Activated T-cell treated with anti-CD3 and anti-CD28 coated beads, Interleukin-2, amount 50 U/mL, for 48 hours (primary cell): ENCODE measurements at regions not wholly inside any gene's neighbourhood (a gene's known extent, or its start where the extent isn't known, plus 50 kb on each side); places are given as distances from the start of the nearest gene placed in this dataset.

ENCODE experiments used
- DNase-seq, 2 experiments: peaks; one replicate each; pipeline ENCODE4 v3.0.0-alpha.2; 2020

DNA sequence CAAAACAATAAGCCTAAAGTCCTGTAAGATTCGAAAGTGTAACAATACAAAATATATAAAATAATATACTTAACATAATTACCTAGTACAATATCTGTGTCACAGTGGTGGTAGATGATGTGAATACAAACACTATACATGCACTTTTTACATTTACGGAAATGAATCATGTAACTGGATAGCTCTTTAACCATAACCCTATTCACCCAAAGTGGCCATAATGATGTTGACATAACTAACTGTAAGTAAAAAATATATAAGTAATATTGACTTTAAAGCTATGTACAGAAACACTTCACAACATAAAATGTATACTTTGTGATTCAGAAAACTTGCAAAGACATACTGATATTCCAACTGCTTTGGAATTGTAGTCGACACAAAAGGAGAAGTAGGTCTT is 616.9 kb upstream of the SLC8A1 start:
- DNase-seq: no peak

DNA sequence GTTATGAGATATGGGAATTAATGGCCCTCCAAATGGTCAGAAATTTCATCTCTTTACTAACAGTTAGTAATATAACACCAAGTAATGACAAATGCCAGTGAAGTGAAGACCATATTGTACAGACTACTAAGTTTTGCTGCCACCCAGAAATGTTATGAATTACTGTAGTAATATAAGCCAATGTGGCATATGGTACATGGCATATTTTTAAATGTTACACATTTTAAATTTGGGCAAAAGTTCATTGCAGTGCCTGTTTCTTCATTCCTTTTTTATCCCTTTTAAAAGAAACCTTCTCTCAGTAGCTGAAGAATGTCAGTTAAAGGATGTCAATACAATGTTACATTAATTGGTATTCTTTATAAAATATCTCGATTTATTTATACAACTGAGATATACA is 626.5 kb upstream of the SLC8A1 start:
- DNase-seq: no peak

DNA sequence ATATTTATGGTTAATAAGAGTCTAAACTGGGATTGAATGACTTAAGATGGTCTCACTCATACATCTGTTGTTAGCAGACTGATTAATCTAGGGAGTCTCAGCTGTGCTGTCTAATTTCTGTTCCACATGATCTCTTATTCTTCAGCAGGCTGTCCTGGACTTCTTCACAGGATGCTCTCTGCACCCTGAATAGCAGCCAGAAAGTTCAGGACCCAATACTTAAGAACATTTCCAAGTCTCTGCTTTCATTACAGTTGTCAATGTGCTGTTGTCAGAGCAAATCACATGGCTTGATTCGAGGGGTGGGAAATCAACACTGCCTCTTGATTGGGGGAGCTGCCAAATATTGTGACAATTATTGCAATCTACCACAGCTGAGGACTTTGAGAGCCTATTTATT is 627.1 kb upstream of the SLC8A1 start:
- DNase-seq: no peak

DNA sequence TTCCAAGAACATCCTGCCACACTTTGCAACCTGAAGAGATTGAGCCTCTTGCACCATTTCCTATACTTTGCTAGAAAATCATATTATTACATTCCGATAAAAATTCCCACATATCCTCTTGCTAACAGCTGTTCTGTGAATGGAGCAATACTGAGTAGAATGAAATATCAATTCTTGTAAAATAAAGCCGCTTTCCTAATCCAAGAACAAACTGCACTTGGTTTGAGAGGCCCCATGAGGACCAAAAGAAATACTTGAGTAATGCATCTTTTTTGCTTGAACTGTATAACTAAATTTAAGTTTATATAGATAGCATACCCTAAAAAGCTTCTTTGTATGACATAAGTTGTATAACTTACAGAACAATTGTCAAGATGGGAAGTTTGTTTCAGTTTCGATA is 632.4 kb upstream of the SLC8A1 start:
- DNase-seq: no peak

DNA sequence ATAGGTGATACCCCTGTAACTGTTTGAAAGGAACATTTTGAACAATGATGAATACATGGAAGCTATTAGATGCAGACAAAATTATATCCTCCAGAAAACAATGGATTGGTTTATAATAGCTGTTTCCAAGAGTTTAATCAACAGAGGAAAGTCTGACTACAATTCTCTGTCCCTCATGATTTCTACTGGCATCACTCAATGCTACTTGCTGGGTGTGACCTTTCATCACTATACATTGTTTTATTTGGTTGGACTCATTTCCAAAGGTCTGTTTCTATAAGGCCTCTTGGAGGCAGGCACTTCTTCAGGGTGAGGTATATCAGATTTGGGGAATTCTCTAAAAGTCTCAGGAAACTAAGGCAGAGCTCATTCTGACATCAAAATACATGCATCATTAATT is 636.1 kb upstream of the SLC8A1 start:
- DNase-seq: no peak

DNA sequence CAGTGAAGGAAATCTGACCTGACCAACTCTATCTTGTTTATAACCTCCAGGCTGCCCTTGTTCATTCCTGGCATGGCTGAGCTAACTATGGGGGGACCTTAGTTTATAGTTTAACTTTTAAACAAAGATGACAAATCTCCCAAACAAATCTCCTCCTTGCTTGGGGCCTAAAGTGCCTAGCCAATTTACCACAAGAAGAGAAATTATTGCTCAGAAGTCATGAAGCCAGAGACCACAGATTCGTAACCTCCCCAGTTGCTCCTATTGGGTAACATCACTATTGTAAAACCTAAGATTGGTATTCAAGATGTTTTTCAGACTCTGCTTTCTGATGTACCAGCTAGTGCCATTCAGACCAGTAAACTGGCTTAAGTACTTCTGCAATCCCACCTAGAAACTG is 649.4 kb upstream of the SLC8A1 start:
- DNase-seq: no peak

DNA sequence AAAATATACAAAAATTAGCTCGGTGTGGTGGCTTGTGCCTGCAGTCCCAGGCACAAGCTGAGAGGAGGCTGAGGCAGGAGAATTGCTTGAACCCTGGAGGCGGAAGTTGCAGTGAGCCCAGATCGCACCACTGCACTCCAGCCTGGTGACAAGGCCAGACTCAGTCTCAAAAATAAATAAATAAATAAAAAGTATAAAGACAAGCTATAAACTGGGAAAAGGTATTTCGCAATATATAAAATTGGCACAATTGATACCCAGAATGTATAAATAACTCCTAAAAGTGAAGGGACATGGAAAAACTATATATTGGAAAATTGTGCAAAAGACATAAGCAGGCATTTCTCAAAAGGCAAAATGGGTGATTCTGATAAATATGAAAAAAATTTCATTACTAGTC is 657.9 kb upstream of the SLC8A1 start:
- DNase-seq: no peak

DNA sequence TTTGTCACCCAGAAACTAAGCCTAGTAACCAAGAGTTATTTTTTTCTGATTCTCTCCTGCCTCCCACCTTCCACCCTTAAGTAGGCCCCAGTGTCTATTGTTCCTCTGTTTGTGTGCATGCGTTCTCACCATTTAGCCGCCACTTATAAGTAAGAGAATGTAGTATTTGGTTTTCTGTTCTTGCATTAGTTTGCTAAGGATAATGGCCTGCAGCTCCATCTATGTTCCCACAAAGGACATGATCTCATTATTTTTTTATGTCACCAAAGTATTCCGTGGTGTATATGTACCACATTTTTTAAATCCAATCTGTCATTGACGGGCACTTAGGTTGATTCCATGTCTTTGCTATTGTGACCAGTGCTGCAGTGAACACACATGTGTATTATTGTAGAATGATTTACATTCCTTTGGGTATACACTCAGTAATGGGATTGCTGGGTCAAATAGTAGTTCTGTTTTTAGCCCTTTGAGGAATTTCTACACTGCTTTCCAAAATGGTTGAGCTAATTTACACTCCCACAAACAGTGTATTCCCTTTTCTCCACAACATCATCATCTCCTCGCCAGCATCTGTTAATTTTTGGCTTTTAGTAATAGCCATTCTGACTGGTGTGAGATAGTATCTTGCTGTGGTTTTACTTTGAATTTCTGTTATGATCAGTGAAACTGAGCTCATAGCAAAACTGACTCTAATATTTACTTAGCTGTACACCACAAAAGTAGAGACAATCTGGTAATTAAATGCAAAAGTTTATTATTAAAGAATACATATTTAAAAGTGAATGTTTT is 660.1 kb upstream of the SLC8A1 start:
- no peak for DNase-seq

DNA sequence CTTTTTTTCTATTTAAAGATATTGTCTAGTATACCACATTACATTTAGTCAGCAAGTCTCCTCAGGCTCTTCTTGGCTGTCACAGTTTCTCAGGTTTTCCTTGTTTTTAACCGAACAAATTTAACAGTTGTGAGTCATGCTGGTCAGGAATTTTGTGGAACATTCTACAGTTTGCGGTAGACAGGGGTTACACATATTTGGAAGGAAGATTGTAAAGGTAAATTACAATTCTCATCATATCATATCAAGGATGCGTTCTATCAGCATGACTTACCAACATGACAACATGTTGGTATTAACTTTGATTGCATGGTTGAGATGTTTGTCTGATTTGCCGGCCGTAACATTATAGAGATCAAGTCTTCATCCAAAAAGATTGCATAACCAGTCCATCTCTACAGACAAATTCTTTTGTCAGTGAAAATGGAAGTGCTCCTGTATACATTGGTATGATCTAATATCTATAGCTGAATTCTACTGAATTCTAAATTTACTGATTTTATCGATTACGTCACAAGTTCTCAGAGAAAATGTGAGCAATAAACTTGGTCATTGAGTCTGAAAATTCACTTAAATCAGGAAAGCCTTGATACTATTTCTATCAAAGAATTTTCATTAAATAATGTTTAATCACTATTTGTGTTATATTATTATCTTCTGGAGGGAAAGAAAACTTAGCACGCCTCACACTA is 664.4 kb upstream of the SLC8A1 start:
- DNase-seq: no peak

DNA sequence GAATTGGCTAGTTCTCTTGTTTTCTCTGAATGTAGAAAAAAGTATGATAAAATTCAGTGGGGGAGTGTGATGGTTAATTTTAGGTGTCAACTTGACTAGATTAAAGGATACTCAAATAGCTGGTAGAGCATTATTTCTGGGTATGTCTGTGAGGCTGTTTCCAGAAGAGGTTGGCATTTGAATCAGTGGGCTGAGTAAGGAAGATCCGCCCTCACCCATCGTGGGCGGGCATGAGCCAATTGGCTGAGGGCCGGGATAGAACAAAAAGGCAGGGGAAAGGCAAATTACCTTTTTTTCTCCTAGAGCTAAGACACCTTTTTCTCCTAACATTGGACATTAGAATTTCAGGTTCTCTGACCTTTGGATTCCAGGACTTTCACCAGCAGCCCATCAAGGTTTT is 667.6 kb upstream of the SLC8A1 start:
- no peak for DNase-seq

DNA sequence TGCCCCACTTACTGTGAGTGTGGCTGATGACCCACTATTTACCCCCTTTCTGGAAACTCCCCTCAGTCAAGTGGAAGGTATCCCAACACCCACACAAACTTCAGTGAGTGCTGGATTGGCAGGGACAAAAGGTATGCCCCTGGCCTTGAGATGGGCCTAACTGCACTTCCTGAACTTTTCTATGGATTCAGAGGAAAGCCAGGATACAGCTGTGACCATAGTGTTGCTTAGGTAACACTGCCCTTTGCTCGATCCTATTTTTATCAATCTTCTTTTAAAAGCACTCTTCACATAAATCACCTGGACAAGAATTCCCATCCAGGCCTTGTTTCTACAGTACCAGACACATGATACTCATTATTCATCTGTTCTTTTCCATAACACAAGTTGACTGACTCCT is 671.5 kb upstream of the SLC8A1 start:
- no peak for DNase-seq

DNA sequence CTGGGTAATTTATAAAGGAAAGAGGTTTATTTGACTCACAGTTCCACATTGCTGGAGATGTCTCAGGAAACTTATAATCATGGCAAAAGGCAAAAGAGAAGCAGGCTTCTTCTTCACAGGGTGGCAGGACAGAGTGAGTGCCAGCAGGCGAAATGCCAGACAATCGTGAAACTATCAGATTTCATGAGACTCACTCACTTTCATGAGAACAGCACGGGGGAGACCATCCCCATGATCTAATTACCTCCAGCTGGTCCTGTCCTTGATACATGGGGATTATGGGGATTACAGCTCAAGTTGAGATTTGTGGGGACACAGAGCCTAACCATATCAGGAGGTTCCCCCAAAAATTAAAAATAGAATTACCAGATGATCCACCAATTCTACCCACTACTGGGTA is 675.5 kb upstream of the SLC8A1 start:
- no peak for DNase-seq

DNA sequence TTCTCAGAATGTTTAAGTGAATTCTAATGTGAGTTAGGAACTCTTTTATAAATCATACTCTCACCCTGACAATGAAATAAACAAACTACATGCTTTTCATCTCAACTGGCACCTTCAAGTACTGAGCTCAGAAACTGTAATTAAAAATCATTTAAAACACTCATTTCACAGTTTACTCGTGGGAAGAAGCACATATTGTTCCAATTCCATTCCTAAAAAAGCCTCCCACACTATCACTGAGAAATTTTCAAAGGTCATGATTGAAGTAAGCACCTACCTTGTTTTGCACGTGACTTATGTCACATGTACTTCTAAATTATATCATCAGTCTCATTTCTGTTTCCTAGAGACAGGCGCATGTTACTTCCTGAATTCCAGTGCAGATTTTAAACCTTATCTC is 678.1 kb upstream of the SLC8A1 start:
- DNase-seq: no peak

DNA sequence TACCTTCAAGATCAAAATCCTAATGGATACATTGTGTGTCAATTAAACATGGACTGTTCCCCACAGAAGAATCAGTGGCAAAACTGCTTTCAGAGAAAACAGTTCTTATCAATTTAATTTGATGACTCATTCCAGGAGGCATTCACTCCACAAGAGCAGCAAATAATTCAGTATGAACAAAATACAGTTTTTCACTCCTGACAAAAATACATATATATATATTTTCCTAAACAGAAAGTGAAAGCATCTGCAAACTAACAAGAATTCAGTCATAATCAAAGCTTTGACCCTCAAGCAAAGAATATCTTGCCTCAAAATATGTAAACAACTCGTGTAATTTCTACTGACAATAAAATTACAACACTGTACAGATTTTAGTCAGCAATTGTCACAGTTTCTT is 685.1 kb upstream of the SLC8A1 start:
- DNase-seq: no peak

DNA sequence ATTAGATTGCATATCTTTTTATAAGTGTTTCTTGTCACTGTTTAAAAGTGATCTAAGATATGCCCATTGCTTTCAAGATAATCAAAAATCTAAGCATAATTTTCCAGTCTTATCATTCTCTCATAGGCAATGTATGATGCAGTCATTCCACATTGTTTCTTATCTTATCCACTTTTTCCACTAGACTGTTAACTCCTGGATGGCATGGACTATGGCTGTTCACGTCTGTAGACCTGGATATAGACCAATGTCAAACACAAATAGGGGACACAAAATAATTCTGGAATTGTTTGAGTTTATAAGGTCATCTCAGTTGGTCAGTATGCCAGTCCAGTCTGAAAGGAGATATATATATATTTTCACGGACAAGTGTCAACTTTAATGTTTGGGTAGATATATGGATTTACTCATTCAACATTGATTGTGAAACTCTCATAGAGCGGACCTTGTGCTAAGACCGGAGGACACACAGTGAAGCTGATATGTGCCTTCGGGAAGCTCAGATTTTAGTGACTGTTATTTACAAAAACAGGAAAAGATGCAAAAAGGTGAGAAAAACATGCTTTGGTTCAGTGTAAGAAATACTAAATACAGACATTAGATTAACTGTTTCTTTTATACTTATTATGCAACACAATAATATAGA is 689.4 kb upstream of the SLC8A1 start:
- DNase-seq: no peak

DNA sequence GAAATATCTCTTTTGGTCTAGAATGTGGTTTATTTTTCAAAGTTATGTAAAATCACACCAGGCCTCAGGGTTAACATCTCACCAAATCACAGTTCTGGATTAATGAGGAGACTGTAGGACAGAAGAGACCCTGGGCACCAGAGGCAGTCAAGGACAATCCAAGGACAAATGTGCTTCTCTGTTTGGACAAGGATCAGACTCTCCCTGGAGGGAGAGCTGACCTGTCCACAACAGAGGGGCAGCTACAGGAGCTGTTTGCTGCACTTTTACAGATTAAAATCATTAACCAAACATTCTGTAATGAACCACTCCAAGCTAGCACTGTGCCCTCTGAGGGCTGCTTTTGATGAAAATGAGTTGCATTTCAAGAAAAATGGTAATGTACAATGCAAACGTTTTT is 690.6 kb upstream of the SLC8A1 start:
- no peak for DNase-seq

DNA sequence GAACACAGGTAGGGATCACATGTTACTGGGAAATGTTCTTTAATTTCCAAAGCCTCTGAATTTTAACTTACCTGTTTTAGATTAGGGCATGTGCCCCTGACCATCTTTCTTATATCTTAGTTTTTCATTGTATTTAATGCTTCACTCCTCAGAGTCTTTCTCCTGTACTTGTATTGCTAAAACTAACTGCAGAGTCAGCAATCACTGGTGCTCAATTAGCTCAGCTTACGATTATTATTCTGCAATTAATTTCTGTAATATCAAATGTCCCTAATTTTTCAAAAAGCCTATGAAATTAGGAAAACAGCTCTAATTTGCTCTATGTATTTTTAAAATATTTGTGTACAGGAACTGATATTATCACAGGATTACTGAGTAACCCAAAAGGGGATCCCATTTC is 693.2 kb upstream of the SLC8A1 start:
- DNase-seq: no peak

DNA sequence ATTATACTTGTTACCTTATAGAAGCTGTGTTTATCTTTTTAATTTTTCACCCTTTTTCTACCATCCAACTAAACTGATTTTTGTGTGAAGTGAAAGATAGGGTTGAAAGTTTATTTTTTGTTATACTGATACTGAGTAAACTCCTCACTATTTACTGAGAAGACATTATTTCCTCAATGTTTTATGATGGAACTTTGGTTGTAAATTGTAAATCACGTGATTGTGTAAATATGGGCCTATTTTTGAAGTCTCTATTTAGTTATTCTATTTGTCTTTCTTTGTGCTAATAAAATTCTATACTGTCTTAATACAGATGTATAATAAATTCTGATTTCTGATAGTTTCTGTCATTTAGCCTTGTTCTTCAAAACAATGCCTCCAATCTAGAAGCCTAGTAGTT is 697.2 kb upstream of the SLC8A1 start:
- DNase-seq: no peak

DNA sequence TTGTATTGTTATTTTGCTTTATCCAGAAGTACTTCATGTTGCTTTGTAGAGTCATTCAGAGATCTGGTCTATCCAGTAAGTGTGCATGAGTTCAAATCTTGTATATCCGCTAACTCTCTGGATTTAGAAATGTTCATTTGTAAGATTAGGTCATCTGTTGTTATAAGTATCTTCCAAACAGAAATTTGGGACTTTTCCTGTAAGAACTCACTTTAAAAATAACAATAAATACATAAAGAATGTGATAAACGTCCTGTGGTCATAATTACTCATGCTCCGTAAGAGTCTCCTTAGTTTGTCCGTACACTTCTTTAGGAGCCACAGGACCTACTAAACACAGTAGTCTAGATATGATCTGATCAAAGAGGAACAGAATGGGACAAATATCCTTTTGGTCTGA is 699.9 kb upstream of the SLC8A1 start:
- DNase-seq: no peak

DNA sequence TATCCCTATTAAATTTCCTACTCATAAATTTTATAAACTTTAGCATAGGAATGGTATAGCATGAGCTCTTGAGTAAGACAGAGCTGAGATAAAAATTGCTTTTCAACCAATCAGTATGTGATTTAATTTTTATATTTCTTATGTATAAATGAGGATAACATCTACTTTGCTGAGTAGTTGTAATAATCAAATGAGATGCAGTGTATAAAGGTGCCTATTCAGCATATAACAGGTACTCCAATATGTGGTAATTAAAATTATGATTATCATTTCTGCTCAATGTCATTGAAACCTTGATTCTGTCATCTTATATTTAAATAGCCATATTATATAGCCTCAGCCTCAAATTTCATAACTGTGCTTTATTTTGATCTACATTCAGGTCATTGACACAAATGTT is 700.4 kb upstream of the SLC8A1 start:
- DNase-seq: no peak

DNA sequence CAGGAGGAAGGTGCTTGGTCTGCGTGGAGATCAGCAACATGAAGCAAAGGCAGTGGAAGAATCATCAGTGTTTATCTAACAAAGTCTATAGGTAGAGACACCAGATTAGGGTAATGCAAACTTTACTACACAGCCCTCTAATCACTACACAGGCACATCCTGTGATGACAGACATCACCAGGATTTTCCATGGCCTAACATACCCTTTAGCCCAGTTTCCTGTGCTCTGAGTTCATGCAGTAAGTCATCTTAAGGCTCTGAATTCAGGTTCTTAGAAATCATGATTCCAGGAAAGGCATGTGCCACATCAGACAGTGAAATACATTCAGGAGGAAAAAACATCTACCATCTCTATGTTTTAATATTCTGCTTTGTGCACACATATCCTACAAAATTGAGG is 708.5 kb upstream of the SLC8A1 start:
- no peak for DNase-seq

DNA sequence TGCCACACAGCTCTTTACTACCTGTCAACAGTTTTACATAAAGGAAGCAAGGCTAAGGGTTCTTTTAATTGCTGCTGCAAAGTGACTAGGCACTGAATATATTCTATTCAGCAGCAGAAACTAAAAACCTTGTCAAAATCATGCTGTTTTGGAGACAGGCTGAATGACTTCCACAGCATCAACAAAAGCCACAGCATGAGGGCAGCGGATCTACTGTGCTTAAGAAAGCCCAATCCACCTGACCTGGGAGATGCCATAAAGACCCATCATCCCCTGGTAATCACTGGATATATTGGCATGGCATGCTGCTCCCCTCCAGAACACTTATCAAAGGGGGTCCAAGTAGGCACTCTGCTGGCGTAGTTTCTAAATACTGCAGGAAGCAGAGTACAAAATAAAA is 715.1 kb upstream of the SLC8A1 start:
- DNase-seq: no peak

DNA sequence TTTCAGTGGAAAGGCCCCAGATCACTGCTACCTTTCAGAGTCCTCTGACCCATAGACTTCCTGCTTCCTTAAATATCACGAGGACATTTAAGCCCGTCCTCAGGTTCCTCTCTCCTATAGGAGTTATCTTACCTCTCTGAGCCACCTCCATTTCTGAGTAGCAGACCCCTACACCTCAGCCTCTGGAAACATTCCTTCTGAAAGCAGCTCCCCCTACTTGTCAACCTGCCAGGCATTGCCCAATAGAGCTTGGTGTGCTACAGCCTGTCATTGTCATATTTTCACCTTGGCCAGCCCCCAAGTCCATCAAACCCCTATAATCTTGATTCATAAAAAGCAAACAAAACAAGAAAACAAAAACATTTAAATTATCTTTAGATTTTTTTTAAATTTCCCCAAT is 717.9 kb upstream of the SLC8A1 start:
- no peak for DNase-seq

DNA sequence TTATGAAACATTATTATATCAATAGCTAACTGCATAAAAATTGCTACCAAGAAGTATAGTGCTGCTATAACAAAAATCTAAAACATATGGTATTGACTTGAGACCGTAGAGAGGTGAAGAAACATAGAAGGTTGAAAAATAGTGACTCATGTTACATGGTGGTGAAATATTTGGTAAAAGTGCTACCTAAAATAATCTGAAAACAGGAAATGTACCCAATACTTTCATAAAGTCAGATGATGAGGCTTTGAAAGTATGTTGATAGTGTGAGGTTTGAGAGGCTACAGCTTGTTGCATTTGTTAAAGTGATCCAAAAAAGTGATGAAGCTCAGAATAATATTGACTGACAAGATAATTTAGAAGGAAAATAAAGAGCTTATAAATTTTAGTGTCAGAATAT is 718.7 kb upstream of the SLC8A1 start:
- no peak for DNase-seq
